Dermis microvascular lymphatic vessel endothelial cell (primary cell): ENCODE measurements at regions not wholly inside any gene's neighbourhood (a gene's known extent, or its start where the extent isn't known, plus 50 kb on each side); places are given as distances from the start of the nearest gene placed in this dataset.

Experiments used
- DNase-seq, 2 donors: peaks; one replicate each; pipeline versions ENCODE4 v3.0.0 to v3.0.0-alpha.2; 2010; ENCODE audit warnings: low read depth in 2 of 2

GRCh38 chr2:204177251-204177976, 240.9 kb downstream of the ICOS start:
- DNase-seq: no peak

- DNase-seq: peak in 1 of 2 donors; percentile 38
Measured at GRCh38 chr2:204177977-204178522, 241.5 kb downstream of the ICOS start.

- peak; percentile 15 to 67 for DNase-seq
Measured at GRCh38 chr2:204180649-204181048, 244.1 kb downstream of the ICOS start.

- no peak for DNase-seq
Measured at GRCh38 chr2:204183608-204184007, 247.0 kb downstream of the ICOS start.

DNA sequence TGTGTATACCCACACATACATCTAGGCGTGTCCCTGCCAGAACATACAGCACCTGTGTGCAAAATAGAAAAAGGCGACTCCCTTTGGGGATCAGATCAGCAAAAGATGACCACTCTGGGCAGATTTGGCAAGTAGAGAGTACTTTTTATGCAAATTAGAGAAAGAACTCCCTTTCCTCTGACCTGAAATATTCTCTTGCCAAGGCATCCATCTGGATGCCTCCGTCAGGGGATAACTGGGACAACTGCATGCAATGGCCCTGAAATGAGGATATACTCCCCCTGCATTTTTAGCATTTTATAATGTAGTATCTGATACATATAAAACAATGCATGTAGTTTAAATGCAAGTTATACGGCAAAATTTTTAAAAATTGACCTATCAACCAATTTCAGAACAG, 247.7 kb downstream of the ICOS start:
- no peak for DNase-seq

- DNase-seq: no peak
Measured at GRCh38 chr2:204187229-204188083, 250.9 kb downstream of the ICOS start.

DNA sequence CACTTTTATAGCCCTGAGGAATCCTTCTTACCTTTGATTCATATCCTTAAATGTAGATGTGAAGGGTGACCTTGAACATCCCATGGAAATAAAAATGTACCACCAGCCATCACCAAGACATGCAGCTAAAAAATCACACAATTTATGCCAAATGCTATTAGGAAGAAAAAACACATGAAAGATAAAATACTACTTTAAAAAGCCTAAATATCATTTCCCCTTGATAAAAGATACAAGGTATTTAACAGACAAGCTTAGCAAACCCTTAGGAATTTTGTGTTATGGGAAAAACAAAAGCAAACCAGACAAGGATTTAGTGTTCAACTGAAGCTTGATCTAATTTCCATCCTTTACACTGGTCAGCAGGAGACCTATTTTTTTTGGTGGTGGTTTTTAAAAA, 255.0 kb downstream of the ICOS start:
- no peak for DNase-seq

GRCh38 chr2:204195498-204195897, 258.9 kb downstream of the ICOS start:
- DNase-seq: no peak

DNA sequence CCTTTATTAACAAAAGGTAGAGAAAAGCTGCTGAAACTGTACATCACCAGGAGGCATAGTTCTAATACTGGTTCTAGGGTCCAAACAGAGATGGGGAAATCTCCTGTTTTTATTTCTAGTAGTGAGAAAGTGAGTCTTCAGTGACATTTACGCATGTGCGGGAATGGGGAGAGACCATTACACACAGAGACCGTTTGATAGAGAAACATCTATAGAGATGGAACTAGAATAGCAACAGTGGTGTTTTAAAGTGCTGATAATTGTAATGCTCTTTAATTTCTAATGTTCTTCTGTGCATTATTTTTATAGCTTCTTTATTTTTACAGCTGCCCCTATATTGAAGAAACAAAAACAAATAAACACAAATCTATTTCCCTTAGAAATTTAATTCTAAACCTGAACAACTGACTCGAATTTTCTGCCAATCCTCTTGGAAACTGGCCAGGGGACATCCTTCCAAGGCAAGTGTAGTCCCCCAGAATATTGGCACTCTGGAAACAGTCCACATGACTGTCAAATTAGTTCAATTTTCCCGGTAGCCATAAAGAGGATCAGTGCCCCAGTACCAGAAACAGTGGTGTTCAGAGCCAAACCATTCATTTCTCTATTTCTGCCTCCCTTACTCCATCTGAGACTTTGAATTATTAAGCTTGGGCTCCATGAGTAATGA, 260.9 kb downstream of the ICOS start:
- no peak for DNase-seq

DNA sequence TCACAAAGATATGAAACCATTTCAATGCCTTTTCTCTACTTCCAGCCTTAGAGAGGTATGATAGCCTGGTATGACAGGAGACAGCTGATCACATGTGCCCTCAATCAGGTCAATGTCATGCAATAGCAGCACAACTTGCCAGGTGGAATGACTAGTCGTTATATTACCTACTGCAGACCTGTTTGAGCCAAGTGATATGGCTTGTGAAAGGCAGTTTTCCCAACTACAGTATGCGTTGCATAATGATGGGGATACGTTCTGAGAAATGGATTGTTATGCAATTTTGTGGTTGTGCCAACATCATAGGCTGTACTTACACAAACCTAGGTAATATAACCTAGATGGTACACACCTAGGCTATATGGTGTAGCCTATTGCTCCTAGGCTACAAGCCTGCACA, 262.8 kb downstream of the ICOS start:
- DNase-seq: no peak

GRCh38 chr2:204201507-204201906, 264.9 kb downstream of the ICOS start:
- no peak for DNase-seq

GRCh38 chr2:204202253-204202652, 265.7 kb downstream of the ICOS start:
- DNase-seq: no peak

GRCh38 chr2:204203704-204204103, 267.1 kb downstream of the ICOS start:
- DNase-seq: no peak

DNA sequence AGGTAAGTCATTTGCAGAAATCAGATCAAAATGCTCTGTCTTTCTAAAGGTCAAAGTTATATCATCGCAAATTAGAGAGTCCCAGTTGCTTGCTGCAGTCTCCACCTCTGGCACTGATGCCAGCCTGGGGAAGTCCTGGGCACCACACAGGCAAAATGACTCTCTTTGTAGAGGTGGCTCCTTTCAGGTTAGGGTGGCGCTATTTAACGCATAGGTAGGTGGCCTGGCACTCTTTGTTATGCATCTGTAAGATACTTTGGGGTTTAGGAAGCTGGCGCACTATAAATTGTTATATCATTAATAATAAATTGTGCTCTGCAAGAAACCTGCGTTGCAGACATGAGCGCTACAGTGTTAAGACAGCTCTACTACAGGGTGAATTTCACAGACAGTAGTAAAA, 268.5 kb downstream of the ICOS start:
- no peak for DNase-seq

DNA sequence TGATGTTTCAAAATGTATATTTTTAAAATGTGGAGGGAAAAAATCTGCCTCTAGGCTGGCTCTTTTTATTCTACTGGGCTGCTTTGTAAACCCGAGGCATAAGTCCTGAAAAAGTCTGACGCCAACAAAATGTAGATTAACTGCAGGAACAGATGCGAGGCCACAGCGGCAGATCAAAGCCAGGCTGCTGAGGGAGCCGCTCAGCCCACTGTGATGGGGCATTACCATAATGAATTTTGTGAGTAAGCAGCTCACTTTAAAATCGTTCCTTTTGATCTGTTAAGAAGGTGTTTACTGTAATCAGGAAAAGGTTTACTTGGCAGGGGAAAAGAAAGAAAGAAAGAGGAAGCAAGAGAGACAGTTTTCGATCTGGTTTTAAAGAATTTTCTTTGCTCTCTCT, 269.0 kb downstream of the ICOS start:
- DNase-seq: no peak

DNA sequence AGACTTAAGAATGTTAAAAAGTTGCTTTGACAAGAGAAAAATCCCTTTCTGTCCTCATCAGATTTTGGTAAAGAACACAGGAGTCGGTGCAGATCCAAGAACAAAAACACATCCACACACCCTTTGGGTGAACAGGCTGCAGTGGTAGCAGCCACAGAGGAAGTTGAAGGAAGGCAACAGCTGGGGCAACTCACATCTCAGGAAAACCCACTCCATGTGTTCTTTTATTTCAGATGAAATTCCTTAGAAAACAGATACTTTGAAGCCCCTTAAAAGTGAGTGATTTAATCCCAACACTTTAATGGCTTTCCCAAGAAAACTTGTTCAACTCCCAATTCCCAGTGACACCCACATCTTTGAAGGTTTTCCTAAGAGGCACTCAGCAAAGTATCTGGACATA, 271.3 kb downstream of the ICOS start:
- no peak for DNase-seq

DNA sequence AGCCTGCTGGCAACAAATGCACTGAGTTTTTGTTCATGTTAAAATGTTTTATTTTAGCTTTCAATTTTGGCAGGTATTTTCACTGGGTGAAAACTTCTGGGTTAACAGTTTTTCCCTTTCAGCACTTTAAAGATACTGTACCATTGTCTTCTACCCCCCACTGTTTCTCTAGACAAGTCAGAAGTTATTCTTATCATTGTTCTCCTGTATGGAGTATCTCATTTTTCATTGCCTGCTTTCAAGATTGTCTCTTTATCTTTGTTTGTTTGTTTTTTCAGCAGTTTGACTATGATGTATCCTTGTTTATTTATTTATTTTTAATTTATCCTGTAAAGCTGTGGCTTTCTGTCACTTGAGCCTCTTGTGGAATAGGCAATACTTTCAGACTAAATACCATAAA, 277.0 kb downstream of the ICOS start:
- DNase-seq: no peak

- no peak for DNase-seq
Measured at GRCh38 chr2:204218040-204218439, 281.5 kb downstream of the ICOS start.

DNA sequence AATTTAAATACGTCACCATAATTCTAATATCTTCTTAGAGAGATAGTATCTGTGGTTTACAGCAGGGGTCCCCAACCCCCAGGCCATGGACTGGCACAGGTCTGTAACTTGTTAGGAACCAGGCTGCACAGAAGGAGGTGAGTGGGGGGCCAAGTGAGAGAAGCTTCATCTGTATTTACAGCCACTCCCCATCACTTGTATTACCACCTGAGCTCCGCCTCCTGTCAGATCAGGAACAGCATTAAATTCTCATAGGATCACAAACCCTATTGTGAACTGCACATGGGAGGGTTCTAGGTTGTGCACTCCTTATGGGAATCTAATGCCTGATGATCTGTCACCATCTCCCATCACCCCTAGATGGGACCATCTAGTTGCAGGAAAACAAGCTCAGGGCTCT, 282.6 kb downstream of the ICOS start:
- DNase-seq: no peak

GRCh38 chr2:204220896-204221295, 284.3 kb downstream of the ICOS start:
- DNase-seq: no peak

DNA sequence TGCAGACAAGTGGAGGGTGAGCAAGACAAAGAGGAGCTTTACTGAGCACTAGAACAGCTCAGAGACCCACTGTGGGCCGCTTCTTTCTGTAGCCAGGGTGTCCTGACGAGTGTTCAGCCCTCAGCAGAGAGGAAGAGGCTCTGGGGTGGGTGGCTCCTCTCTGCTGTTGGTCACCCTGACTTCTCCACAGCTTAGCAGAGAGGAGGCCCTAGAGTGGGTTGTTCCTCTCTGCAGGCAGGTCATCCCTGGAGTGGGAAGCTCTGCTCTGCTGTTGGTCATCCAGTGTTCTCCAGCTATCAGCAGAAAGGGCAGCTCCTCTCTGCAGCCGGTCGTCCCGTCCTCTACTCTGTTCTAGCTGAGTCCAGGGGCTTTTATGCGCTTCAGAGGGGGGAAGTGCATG, 286.5 kb downstream of the ICOS start:
- no peak for DNase-seq

DNA sequence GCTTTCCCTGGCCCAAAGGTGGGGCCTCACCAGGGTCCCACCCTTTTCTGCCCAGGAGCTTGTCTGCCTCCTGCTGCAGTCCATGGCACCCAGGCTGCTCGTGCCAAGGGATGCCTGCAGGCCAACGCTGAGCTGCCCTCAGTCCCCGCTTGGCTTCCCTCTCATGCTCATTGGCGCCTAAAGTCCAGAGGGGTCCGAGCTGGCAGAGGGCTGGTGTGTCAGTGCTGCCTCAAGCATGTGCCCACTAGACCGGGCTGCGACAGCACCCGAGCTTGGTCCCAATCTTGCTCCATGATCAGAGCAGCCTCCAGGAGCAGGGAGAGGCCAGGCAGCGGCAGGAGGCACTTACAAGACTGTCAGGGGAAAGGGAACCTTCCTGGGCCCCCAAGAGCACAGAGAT, 287.0 kb downstream of the ICOS start:
- DNase-seq: no peak
